ENCODE measurements at regions not wholly inside any gene's neighbourhood (a gene's known extent, or its start where the extent isn't known, plus 50 kb on each side); places are given as distances from the start of the nearest gene placed in this dataset.

GRCh38 chr10:89980166-89980565 lies 278.8 kb downstream of the KIF20B start:
- TF ChIP-seq YY1 (IDR thresholded peaks at IDR 0.05) (no peak), MAX (IDR thresholded peaks at IDR 0.05) (no peak), CTCF (IDR thresholded peaks at IDR 0.05; ENCODE audit: low read depth, low read length, missing input control) (no peak), SP1 (IDR thresholded peaks at IDR 0.05) (no peak), REST (IDR thresholded peaks at IDR 0.05) (no peak)
